GM12878 (cell line): ENCODE measurements at regions not wholly inside any gene's neighbourhood (a gene's known extent, or its start where the extent isn't known, plus 50 kb on each side); places are given as distances from the start of the nearest gene placed in this dataset.

Source experiments
- BRCA1 ChIP-seq: IDR thresholded peaks from 2 replicates; pipeline ENCODE4 v1.6.1; 2011; ENCODE audit warnings: low read depth, low read length, improper control_type of control experiment
- CBX3 ChIP-seq: fragments of 200-600 bp; sonication (generic); IDR thresholded peaks from 2 replicates; pipeline ENCODE4 v1.6.1; 2016; ENCODE audit warnings: low read depth, borderline replicate concordance
- CBX5 ChIP-seq: sonication (generic); IDR thresholded peaks from 2 replicates; pipeline ENCODE4 v1.6.1; 2016; ENCODE audit warnings: low read depth, moderate library complexity, mild to moderate bottlenecking, inconsistent platforms
- CREB1 ChIP-seq: IDR thresholded peaks from 2 replicates; pipeline ENCODE4 v1.6.1; 2012; ENCODE audit warnings: low read depth, mild to moderate bottlenecking, inconsistent platforms
- CREM ChIP-seq: IDR thresholded peaks from 2 replicates; pipeline ENCODE4 v1.6.1; 2014; ENCODE audit warnings: antibody characterized with exemption, low read depth
- EED ChIP-seq: sonication (generic); IDR thresholded peaks from 2 replicates; pipeline ENCODE4 v1.6.1; 2016; ENCODE audit warnings: antibody characterized with exemption, low read depth
- ESRRA ChIP-seq: IDR thresholded peaks from 2 replicates; pipeline ENCODE4 v1.6.1; 2012; ENCODE audit warnings: mild to moderate bottlenecking, low read length, improper control_type of control experiment
- ETV6 ChIP-seq, 2 experiments: fragments of 450-650 bp in 1 of 2; IDR thresholded peaks in 1 of 2; conservative IDR thresholded peaks in 1 of 2; 2 replicates each; pipeline ENCODE4 v1.6.1; 2014; ENCODE audit warnings: antibody characterized with exemption in 1 of 2, borderline replicate concordance in 1 of 2, low read depth in 1 of 2, mild to moderate bottlenecking in 1 of 2, moderate library complexity in 1 of 2
- GATAD2B ChIP-seq: fragments of 450-650 bp; conservative IDR thresholded peaks from 2 replicates; pipeline ENCODE4 v1.6.1; 2017; ENCODE audit warnings: low read depth, mild to moderate bottlenecking, moderate library complexity
- HDAC2 ChIP-seq: fragments of 200-600 bp; sonication (generic); IDR thresholded peaks from 2 replicates; pipeline ENCODE4 v1.6.1; 2017
- IKZF2 ChIP-seq, 2 experiments: fragments of 450-650 bp; IDR thresholded peaks; 2 replicates each; pipeline ENCODE4 v1.6.1; 2017; ENCODE audit warnings: mild to moderate bottlenecking in 2 of 2, moderate library complexity in 2 of 2
- IRF4 ChIP-seq: IDR thresholded peaks from 2 replicates; pipeline ENCODE4 v1.6.1; 2011; ENCODE audit warnings: low read depth, low read length
- KAT2A ChIP-seq: conservative IDR thresholded peaks from 2 replicates; pipeline ENCODE4 v1.6.1; 2011; ENCODE audit warnings: low read depth, low read length; ENCODE audit not compliant: control insufficient read depth
- NFYA ChIP-seq: IDR thresholded peaks from 2 replicates; pipeline ENCODE4 v1.6.1; 2011; ENCODE audit warnings: low read depth, mild to moderate bottlenecking, low read length, improper control_type of control experiment, borderline replicate concordance
- POU2F2 ChIP-seq: IDR thresholded peaks from 3 replicates; pipeline ENCODE4 v1.6.1; 2011; ENCODE audit warnings: low read depth, mild to moderate bottlenecking, low read length, borderline replicate concordance
- RAD21 ChIP-seq: IDR thresholded peaks from 2 replicates; pipeline ENCODE4 v1.6.1; 2011; ENCODE audit warnings: mild to moderate bottlenecking, low read depth, low read length, moderate library complexity; ENCODE audit not compliant: insufficient read depth
- SIX5 ChIP-seq: IDR thresholded peaks from 2 replicates; pipeline ENCODE4 v1.6.1; 2011; ENCODE audit warnings: mild to moderate bottlenecking, low read depth, low read length, moderate library complexity; ENCODE audit not compliant: severe bottlenecking
- SREBF2 ChIP-seq: IDR thresholded peaks from 2 replicates; pipeline ENCODE4 v1.6.1; 2012; ENCODE audit warnings: mild to moderate bottlenecking, low read length
- TARDBP ChIP-seq: IDR thresholded peaks from 2 replicates; pipeline ENCODE4 v1.6.1; 2016; ENCODE audit warnings: borderline replicate concordance
- ZNF24 ChIP-seq: fragments of 450-650 bp; IDR thresholded peaks from 2 replicates; pipeline ENCODE4 v1.6.1; 2017; ENCODE audit warnings: antibody characterized with exemption, mild to moderate bottlenecking
- TF ChIP-seq, protein P1 (sequence below): fragments of 450-650 bp; IDR thresholded peaks from 2 replicates; pipeline ENCODE4 v1.6.1; 2016; ENCODE audit warnings: mild to moderate bottlenecking, moderate library complexity, borderline replicate concordance
- TF ChIP-seq, protein P2 (sequence below): fragments of 450-650 bp; formaldehyde crosslinking; IDR thresholded peaks from 2 replicates; pipeline ENCODE4 v1.4.0; 2022; ENCODE audit warnings: mild to moderate bottlenecking, moderate library complexity
- TF ChIP-seq, protein P3 (sequence below): fragments of 450-650 bp; IDR thresholded peaks from 2 replicates; pipeline ENCODE4 v1.6.1; 2017; ENCODE audit warnings: antibody characterized with exemption, mild to moderate bottlenecking, moderate library complexity

DNA sequence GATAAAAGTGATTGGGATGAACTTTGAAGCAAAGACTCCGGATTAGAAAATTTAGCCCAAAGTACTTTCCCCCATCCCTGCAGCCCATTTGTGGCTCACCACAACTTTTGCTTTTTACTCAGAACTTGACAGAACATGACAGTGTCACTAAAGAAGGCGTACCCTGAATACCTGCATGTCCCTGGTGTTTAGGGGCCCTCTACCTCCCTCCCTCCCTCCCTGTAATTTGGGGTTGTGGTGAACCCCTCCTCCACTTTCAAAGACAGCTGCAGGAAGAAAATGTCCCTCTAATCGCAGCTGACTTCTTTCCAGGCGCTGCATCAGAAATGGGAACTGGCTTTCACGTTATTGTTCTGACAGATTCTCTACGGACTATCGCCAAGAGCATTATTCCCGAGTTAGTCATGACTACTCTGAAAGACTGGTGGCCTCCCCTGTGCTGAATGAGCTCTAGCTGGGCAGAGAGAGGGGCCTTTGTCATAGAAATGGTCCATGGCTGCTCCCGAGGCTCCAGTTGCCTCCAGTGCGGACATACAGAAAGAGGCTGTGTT is 93.2 kb upstream of the ARHGEF3 start (continued):
- TF ChIP-seq, protein P1, sequence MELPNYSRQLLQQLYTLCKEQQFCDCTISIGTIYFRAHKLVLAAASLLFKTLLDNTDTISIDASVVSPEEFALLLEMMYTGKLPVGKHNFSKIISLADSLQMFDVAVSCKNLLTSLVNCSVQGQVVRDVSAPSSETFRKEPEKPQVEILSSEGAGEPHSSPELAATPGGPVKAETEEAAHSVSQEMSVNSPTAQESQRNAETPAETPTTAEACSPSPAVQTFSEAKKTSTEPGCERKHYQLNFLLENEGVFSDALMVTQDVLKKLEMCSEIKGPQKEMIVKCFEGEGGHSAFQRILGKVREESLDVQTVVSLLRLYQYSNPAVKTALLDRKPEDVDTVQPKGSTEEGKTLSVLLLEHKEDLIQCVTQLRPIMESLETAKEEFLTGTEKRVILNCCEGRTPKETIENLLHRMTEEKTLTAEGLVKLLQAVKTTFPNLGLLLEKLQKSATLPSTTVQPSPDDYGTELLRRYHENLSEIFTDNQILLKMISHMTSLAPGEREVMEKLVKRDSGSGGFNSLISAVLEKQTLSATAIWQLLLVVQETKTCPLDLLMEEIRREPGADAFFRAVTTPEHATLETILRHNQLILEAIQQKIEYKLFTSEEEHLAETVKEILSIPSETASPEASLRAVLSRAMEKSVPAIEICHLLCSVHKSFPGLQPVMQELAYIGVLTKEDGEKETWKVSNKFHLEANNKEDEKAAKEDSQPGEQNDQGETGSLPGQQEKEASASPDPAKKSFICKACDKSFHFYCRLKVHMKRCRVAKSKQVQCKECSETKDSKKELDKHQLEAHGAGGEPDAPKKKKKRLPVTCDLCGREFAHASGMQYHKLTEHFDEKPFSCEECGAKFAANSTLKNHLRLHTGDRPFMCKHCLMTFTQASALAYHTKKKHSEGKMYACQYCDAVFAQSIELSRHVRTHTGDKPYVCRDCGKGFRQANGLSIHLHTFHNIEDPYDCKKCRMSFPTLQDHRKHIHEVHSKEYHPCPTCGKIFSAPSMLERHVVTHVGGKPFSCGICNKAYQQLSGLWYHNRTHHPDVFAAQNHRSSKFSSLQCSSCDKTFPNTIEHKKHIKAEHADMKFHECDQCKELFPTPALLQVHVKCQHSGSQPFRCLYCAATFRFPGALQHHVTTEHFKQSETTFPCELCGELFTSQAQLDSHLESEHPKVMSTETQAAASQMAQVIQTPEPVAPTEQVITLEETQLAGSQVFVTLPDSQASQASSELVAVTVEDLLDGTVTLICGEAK = no peak
- TF ChIP-seq IKZF2 (IDR thresholded peaks at IDR 0.05) = peak; percentile 74 to 75
- no peak for TF ChIP-seq GATAD2B
- TF ChIP-seq CREB1 = peak; percentile 45; the same call in 1 of the 2 replicates
- no peak for TF ChIP-seq ZNF24
- TF ChIP-seq SREBF2 = no peak
- TF ChIP-seq, protein P2, sequence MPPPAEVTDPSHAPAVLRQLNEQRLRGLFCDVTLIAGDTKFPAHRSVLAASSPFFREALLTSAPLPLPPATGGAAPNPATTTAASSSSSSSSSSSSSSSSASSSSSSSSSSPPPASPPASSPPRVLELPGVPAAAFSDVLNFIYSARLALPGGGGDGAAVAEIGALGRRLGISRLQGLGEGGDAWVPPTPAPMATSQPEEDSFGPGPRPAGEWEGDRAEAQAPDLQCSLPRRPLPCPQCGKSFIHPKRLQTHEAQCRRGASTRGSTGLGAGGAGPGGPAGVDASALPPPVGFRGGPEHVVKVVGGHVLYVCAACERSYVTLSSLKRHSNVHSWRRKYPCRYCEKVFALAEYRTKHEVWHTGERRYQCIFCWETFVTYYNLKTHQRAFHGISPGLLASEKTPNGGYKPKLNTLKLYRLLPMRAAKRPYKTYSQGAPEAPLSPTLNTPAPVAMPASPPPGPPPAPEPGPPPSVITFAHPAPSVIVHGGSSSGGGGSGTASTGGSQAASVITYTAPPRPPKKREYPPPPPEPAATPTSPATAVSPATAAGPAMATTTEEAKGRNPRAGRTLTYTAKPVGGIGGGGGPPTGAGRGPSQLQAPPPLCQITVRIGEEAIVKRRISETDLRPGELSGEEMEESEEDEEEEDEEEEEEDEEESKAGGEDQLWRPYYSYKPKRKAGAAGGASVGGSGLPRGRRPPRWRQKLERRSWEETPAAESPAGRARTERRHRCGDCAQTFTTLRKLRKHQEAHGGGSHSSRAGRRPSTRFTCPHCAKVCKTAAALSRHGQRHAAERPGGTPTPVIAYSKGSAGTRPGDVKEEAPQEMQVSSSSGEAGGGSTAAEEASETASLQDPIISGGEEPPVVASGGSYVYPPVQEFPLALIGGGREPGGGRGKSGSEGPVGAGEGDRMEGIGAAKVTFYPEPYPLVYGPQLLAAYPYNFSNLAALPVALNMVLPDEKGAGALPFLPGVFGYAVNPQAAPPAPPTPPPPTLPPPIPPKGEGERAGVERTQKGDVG (CRISPR knock-in tag) = no peak
- TF ChIP-seq POU2F2 = no peak
- TF ChIP-seq EED = peak; percentile 97
- TF ChIP-seq CBX5 = no peak
- peak in 1 of 2 experiments; percentile 78; a peak in 2 of 4 replicates for TF ChIP-seq ETV6 (conservative IDR thresholded peaks at IDR 0.05 in 1 of 2, IDR thresholded peaks at IDR 0.05 in 1 of 2; ENCODE audit: borderline replicate concordance in 1 of 2, low read depth in 1 of 2)
- TF ChIP-seq KAT2A = no peak
- peak; percentile 2; the same call in 1 of the 2 replicates for TF ChIP-seq RAD21
- no peak for TF ChIP-seq HDAC2
- TF ChIP-seq NFYA = no peak
- TF ChIP-seq SIX5 = no peak
- TF ChIP-seq CREM = peak; percentile 83
- no peak for TF ChIP-seq BRCA1
- TF ChIP-seq, protein P3, sequence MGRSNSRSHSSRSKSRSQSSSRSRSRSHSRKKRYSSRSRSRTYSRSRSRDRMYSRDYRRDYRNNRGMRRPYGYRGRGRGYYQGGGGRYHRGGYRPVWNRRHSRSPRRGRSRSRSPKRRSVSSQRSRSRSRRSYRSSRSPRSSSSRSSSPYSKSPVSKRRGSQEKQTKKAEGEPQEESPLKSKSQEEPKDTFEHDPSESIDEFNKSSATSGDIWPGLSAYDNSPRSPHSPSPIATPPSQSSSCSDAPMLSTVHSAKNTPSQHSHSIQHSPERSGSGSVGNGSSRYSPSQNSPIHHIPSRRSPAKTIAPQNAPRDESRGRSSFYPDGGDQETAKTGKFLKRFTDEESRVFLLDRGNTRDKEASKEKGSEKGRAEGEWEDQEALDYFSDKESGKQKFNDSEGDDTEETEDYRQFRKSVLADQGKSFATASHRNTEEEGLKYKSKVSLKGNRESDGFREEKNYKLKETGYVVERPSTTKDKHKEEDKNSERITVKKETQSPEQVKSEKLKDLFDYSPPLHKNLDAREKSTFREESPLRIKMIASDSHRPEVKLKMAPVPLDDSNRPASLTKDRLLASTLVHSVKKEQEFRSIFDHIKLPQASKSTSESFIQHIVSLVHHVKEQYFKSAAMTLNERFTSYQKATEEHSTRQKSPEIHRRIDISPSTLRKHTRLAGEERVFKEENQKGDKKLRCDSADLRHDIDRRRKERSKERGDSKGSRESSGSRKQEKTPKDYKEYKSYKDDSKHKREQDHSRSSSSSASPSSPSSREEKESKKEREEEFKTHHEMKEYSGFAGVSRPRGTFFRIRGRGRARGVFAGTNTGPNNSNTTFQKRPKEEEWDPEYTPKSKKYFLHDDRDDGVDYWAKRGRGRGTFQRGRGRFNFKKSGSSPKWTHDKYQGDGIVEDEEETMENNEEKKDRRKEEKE = no peak
- no peak for TF ChIP-seq TARDBP
- no peak for TF ChIP-seq CBX3
- TF ChIP-seq IRF4 = peak; percentile 74
- TF ChIP-seq ESRRA = no peak
